ENCODE measurements at regions not wholly inside any gene's neighbourhood (a gene's known extent, or its start where the extent isn't known, plus 50 kb on each side); places are given as distances from the start of the nearest gene placed in this dataset.

DNA sequence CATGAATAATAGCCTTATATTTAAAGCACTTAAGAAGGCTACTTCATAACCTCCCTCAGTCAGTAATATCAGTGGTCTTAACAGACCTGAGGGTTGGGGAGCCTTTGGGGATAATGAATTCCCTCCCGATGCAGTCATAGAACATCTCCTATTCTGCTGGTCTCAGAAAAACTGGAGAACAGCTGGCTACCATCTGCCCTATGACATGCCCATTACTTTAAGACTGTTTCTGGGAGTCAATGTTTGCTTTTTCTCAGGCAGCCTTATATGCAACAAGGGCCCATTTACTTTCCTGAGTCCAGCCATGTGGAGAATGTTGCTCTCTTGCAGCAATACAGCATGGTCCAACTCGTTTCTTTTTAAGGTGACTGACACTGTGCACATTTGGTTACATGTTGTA lies 161.7 kb upstream of the PARP11 start:
- peaks cover 2% of the 10 kb centered on the region for H3K36me3 Mint-ChIP-seq (ENCODE audit: low read depth)
- DNase-seq: no peak
- no peak overlapping the region for H3K27ac Mint-ChIP-seq
- H3K9me3 Mint-ChIP-seq: no peaks in the 10 kb centered on the region
- H3K36me3 ChIP-seq (ENCODE audit: control insufficient read depth, insufficient read depth, low read length): no peaks in the 10 kb centered on the region
- no peak overlapping the region for H3K4me3 Mint-ChIP-seq
- H3K4me3 ChIP-seq (ENCODE audit: low read length): no peak overlapping the region
- H3K4me1 Mint-ChIP-seq: peaks cover 22% of the 10 kb centered on the region
- H3K9ac ChIP-seq (ENCODE audit: extremely low read depth, low read length, poor library complexity, severe bottlenecking): no peak overlapping the region
- peaks cover 56% of the 10 kb centered on the region for H3K27me3 Mint-ChIP-seq (ENCODE audit: insufficient read depth)
- WGBS, 2 experiments (ENCODE audit: insufficient coverage in 1 of 2, insufficient read length in 1 of 2): 85 to 89% methylated on average over 2 of the region's 2 CpGs
- TF ChIP-seq, protein P1, sequence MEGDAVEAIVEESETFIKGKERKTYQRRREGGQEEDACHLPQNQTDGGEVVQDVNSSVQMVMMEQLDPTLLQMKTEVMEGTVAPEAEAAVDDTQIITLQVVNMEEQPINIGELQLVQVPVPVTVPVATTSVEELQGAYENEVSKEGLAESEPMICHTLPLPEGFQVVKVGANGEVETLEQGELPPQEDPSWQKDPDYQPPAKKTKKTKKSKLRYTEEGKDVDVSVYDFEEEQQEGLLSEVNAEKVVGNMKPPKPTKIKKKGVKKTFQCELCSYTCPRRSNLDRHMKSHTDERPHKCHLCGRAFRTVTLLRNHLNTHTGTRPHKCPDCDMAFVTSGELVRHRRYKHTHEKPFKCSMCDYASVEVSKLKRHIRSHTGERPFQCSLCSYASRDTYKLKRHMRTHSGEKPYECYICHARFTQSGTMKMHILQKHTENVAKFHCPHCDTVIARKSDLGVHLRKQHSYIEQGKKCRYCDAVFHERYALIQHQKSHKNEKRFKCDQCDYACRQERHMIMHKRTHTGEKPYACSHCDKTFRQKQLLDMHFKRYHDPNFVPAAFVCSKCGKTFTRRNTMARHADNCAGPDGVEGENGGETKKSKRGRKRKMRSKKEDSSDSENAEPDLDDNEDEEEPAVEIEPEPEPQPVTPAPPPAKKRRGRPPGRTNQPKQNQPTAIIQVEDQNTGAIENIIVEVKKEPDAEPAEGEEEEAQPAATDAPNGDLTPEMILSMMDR (conservative IDR thresholded peaks at IDR 0.05): no peak
- no peak overlapping the region for H3K27ac ChIP-seq (ENCODE audit: low read depth, low read length)
- H3K4me1 ChIP-seq (ENCODE audit: control insufficient read depth, insufficient read depth, low read length): peaks cover 3% of the 10 kb centered on the region
- H3K9me3 ChIP-seq (ENCODE audit: control insufficient read depth, low read length): no peaks in the 10 kb centered on the region
- H3K27me3 ChIP-seq (ENCODE audit: control insufficient read depth, insufficient read depth, low read length, poor library complexity, severe bottlenecking): no peaks in the 10 kb centered on the region

DNA sequence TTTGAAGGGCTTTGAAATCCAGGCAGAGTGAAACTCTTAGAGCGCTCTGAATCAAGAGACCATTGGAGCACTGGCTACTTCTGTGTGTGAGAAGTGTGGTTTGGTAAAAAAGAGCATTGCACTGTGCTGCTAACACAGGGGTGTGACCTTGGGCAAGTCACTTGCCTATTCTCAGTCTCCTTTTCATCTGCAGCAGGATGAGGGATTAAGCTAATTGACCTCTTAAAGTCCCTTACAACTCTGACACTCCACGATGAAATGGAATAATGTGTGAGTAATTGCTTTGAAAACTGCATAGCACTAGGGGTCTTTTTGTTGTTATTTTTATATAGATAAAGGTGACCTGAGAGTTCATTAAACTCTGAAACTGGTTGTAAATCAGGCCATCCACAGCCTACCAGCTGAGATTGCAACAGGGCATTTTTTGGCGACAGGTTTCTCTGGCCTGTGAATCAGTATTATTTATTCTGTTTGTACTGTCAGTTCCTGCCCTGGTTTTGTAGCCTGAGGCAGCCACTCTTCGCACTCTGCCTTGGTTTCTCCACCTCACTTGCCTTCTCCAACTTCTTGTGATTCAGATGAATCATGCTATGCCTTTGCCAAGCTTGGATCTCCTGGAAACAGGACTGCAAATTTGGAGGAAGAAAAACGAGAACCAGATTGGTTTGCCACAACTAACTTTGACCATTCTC lies 159.9 kb upstream of the PARP11 start:
- H3K36me3 ChIP-seq (ENCODE audit: control insufficient read depth, insufficient read depth, low read length): no peaks in the 10 kb centered on the region
- H3K9ac ChIP-seq (ENCODE audit: extremely low read depth, low read length, poor library complexity, severe bottlenecking): no peak overlapping the region
- Mint-ChIP-seq H3K4me3 (no peak overlapping the region), H3K27ac (peak overlapping the region; percentile 22), H3K9me3 (no peaks in the 10 kb centered on the region), H3K4me1 (peaks cover 23% of the 10 kb centered on the region), H3K27me3 (ENCODE audit: insufficient read depth) (peaks cover 62% of the 10 kb centered on the region), H3K36me3 (ENCODE audit: low read depth) (peaks cover 9% of the 10 kb centered on the region)
- H3K4me1 ChIP-seq (ENCODE audit: control insufficient read depth, insufficient read depth, low read length): peaks cover 3% of the 10 kb centered on the region
- TF ChIP-seq, protein P1 (conservative IDR thresholded peaks at IDR 0.05): no peak
- no peaks in the 10 kb centered on the region for H3K27me3 ChIP-seq (ENCODE audit: control insufficient read depth, insufficient read depth, low read length, poor library complexity, severe bottlenecking)
- H3K4me3 ChIP-seq (ENCODE audit: low read length): no peak overlapping the region
- 72 to 100% methylated on average over 2 to 5 of the region's 5 CpGs for WGBS, 2 experiments (ENCODE audit: insufficient coverage in 1 of 2, insufficient read length in 1 of 2)
- H3K9me3 ChIP-seq (ENCODE audit: control insufficient read depth, low read length): no peaks in the 10 kb centered on the region
- DNase-seq: peak; percentile 58
- H3K27ac ChIP-seq (ENCODE audit: low read depth, low read length): no peak overlapping the region

DNA sequence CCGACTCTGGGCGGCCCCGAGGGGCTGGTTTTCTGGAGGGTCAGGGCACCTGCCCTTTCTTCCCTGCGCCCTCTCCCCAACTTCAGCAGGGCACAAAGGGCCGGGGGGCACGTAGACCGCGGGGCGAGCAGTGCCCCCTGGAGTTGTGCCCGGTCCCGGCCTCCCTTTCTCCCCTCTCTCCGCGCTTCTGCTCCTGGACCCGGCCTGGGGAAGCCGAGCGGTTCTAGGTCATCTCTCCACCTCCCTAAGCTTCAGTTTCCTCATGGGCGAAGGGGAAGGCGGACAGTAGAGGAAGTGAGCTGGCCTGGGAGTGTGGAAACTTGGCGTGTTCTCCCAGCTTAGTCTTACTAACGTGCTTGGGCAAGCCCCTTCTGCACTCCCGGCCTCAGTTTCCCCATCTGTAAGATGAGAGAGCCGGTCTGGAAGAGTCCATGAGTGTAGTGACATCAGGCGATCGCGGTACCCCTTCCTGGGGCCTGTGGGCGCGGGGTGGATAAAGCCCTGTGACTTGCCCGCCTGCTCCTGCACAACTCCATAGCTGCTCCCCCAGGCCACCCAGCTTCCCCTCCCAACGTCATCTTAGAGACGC lies 158.6 kb upstream of the PARP11 start:
- H3K9me3 ChIP-seq (ENCODE audit: control insufficient read depth, low read length): no peaks in the 10 kb centered on the region

More for the DNA sequence above, 158.6 kb upstream of the PARP11 start:
- TF ChIP-seq, protein P1 (conservative IDR thresholded peaks at IDR 0.05): peak; percentile 67
- no peak overlapping the region for H3K4me3 ChIP-seq (ENCODE audit: low read length)
- H3K4me1 ChIP-seq (ENCODE audit: control insufficient read depth, insufficient read depth, low read length): peaks cover 3% of the 10 kb centered on the region
- no peak overlapping the region for H3K9ac ChIP-seq (ENCODE audit: extremely low read depth, low read length, poor library complexity, severe bottlenecking)
- peaks cover 75% of the 10 kb centered on the region for H3K27me3 Mint-ChIP-seq (ENCODE audit: insufficient read depth)
- H3K36me3 ChIP-seq (ENCODE audit: control insufficient read depth, insufficient read depth, low read length): no peaks in the 10 kb centered on the region
- peak overlapping the region; percentile 39 for H3K4me3 Mint-ChIP-seq
- H3K27ac Mint-ChIP-seq: peak overlapping the region; percentile 95
- peaks cover 22% of the 10 kb centered on the region for H3K36me3 Mint-ChIP-seq (ENCODE audit: low read depth)
- H3K4me1 Mint-ChIP-seq: peaks cover 27% of the 10 kb centered on the region
- peak; percentile 71 for DNase-seq
- no peaks in the 10 kb centered on the region for H3K9me3 Mint-ChIP-seq
- 79 to 86% methylated on average over 6 to 30 of the region's 30 CpGs for WGBS, 2 experiments (ENCODE audit: insufficient coverage in 1 of 2, insufficient read length in 1 of 2)
- peak overlapping the region; percentile 93 for H3K27ac ChIP-seq (ENCODE audit: low read depth, low read length)
- no peaks in the 10 kb centered on the region for H3K27me3 ChIP-seq (ENCODE audit: control insufficient read depth, insufficient read depth, low read length, poor library complexity, severe bottlenecking)

Measured in endodermal cell (in vitro differentiated cells).